DMS 273 (cell line): ENCODE measurements at regions not wholly inside any gene's neighbourhood (a gene's known extent, or its start where the extent isn't known, plus 50 kb on each side); places are given as distances from the start of the nearest gene placed in this dataset.

Experiments
- DNase-seq: peaks from one replicate; lab custom pipeline; 2025; ENCODE audit not compliant: unreplicated experiment; lab: John Stamatoyannopoulos, UW

- peak; percentile 21 for DNase-seq
Observed at GRCh38 chr19:28217022-28217421, 995.9 kb downstream of the UQCRFS1 start.

- DNase-seq, result peak; percentile 66
Observed at GRCh38 chr19:28213470-28214082, 999.4 kb downstream of the UQCRFS1 start.

GRCh38 chr19:28210886-28211285, 1002.1 kb downstream of the UQCRFS1 start:
- DNase-seq, result peak; percentile 71

- DNase-seq, result no peak
Observed at GRCh38 chr19:28208745-28209144, 1004.2 kb downstream of the UQCRFS1 start.

GRCh38 chr19:28207244-28207643, 1005.7 kb downstream of the UQCRFS1 start:
- no peak for DNase-seq

GRCh38 chr19:28201462-28201943, 1011.4 kb downstream of the UQCRFS1 start:
- no peak for DNase-seq

- no peak for DNase-seq
Observed at GRCh38 chr19:28199323-28199722, 1013.6 kb downstream of the UQCRFS1 start.

GRCh38 chr19:28196961-28197360, 1016.0 kb downstream of the UQCRFS1 start:
- DNase-seq, result no peak

- DNase-seq, result no peak
Observed at GRCh38 chr19:28196101-28196500, 1016.9 kb downstream of the UQCRFS1 start.

- DNase-seq, result no peak
Observed at GRCh38 chr19:28185646-28186045, 1027.3 kb downstream of the UQCRFS1 start.

- DNase-seq, result no peak
Observed at GRCh38 chr19:28184997-28185396, 1028.0 kb downstream of the UQCRFS1 start.

GRCh38 chr19:28176193-28176592, 1036.8 kb downstream of the UQCRFS1 start:
- DNase-seq, result no peak

GRCh38 chr19:28171983-28172382, 1041.0 kb downstream of the UQCRFS1 start:
- DNase-seq, result no peak

- DNase-seq, result no peak
Observed at GRCh38 chr19:28170066-28170465, 1042.9 kb downstream of the UQCRFS1 start.

- no peak for DNase-seq
Observed at GRCh38 chr19:28169168-28169887, 1043.6 kb downstream of the UQCRFS1 start.

- no peak for DNase-seq
Observed at GRCh38 chr19:28168557-28168956, 1044.4 kb downstream of the UQCRFS1 start.

- DNase-seq, result no peak
Observed at GRCh38 chr19:28166025-28166424, 1046.9 kb downstream of the UQCRFS1 start.

GRCh38 chr19:28164214-28164613, 1048.7 kb downstream of the UQCRFS1 start:
- no peak for DNase-seq

GRCh38 chr19:28159065-28159464, 1053.9 kb downstream of the UQCRFS1 start:
- DNase-seq, result no peak

GRCh38 chr19:28155265-28155664, 1057.7 kb downstream of the UQCRFS1 start:
- DNase-seq, result no peak

GRCh38 chr19:28154077-28154476, 1058.9 kb downstream of the UQCRFS1 start:
- no peak for DNase-seq

- no peak for DNase-seq
Observed at GRCh38 chr19:28153123-28153522, 1059.8 kb downstream of the UQCRFS1 start.

- DNase-seq, result no peak
Observed at GRCh38 chr19:28152195-28152594, 1060.8 kb downstream of the UQCRFS1 start.
